CD14-positive monocyte (primary cell): ENCODE measurements at regions not wholly inside any gene's neighbourhood (a gene's known extent, or its start where the extent isn't known, plus 50 kb on each side); places are given as distances from the start of the nearest gene placed in this dataset.

Experiments used
- DNase-seq, 3 donors: peaks; one replicate each; pipeline ENCODE4 v3.0.0-alpha.2; 2011 to 2022
- H2AFZ ChIP-seq: 2 replicates; pipeline ENCODE4 v1.6.0; 2012; ENCODE audit warnings: mild to moderate bottlenecking, low read depth, low read length, inconsistent platforms; ENCODE audit not compliant: insufficient read depth, poor library complexity, severe bottlenecking
- H3K27ac ChIP-seq, 2 donors: 1 replicate in 1 of 2; 2 replicates in 1 of 2; pipeline ENCODE4 v1.5.1; 2012 to 2013; ENCODE audit warnings: low read length in 2 of 2, control low read depth in 1 of 2, inconsistent platforms in 1 of 2, low read depth in 1 of 2, mild to moderate bottlenecking in 1 of 2
- H3K27me3 ChIP-seq, 2 donors: one replicate each; pipeline versions ENCODE4 v1.6.0 to v1.6.1; 2011 to 2013; ENCODE audit warnings: low read length in 2 of 2; ENCODE audit not compliant: control insufficient read depth in 2 of 2, insufficient read depth in 2 of 2
- H3K36me3 ChIP-seq, 2 donors: replicated peaks in 1 of 2; 1 replicate in 1 of 2; 2 replicates in 1 of 2; pipeline versions ENCODE4 v1.5.1 to v1.6.1; 2012 to 2013; ENCODE audit warnings: low read length in 2 of 2, control low read depth in 1 of 2, inconsistent platforms in 1 of 2, mild to moderate bottlenecking in 1 of 2; ENCODE audit not compliant: insufficient read depth in 2 of 2, control insufficient read depth in 1 of 2
- H3K4me1 ChIP-seq, 2 donors: 1 replicate in 1 of 2; 2 replicates in 1 of 2; pipeline versions ENCODE4 v1.5.1 to v1.6.1; 2012 to 2013; ENCODE audit warnings: low read length in 2 of 2, control low read depth in 1 of 2, inconsistent platforms in 1 of 2, mild to moderate bottlenecking in 1 of 2, moderate library complexity in 1 of 2; ENCODE audit not compliant: insufficient read depth in 2 of 2, control insufficient read depth in 1 of 2
- H3K4me2 ChIP-seq: replicated peaks from 2 replicates; pipeline ENCODE3; 2012; ENCODE audit warnings: low read length, moderate library complexity, mild to moderate bottlenecking; ENCODE audit not compliant: poor library complexity, severe bottlenecking; ENCODE audit errors: extremely low read depth
- H3K4me3 ChIP-seq, 3 experiments: fragments of 200-600 bp in 1 of 3; sonication (generic) in 1 of 3; replicated peaks in 1 of 3; 1 replicate in 2 of 3; 2 replicates in 1 of 3; pipeline ENCODE4 v1.5.1; 2011 to 2013; ENCODE audit warnings: low read length in 3 of 3, mild to moderate bottlenecking in 3 of 3, control low read depth in 2 of 3, low read depth in 2 of 3, inconsistent platforms in 1 of 3, moderate library complexity in 1 of 3
- H3K79me2 ChIP-seq: 2 replicates; pipeline ENCODE4 v1.6.0; 2012; ENCODE audit warnings: mild to moderate bottlenecking, control low read depth, inconsistent platforms, low read length, moderate library complexity; ENCODE audit not compliant: insufficient read depth
- H3K9ac ChIP-seq: 2 replicates; pipeline ENCODE4 v1.6.0; 2017; ENCODE audit warnings: low read length, mild to moderate bottlenecking; ENCODE audit not compliant: insufficient read depth, poor library complexity, severe bottlenecking
- H3K9me3 ChIP-seq, 2 donors: replicated peaks in 1 of 2; 1 replicate in 1 of 2; 2 replicates in 1 of 2; pipeline versions ENCODE4 v1.5.1 to v1.6.1; 2012 to 2013; ENCODE audit warnings: low read length in 2 of 2, control low read depth in 1 of 2; ENCODE audit not compliant: control insufficient read depth in 1 of 2, insufficient read depth in 1 of 2
- H4K20me1 ChIP-seq: 2 replicates; pipeline ENCODE4 v1.6.0; 2012; ENCODE audit warnings: mild to moderate bottlenecking, low read length, control low read depth, moderate library complexity; ENCODE audit not compliant: insufficient read depth
- H3K27ac Mint-ChIP-seq, 7 donors: one replicate each; pipeline ENCODE4 v1.8.0; 2020; ENCODE audit warnings: mild to moderate bottlenecking in 7 of 7, mixed read lengths in 7 of 7, moderate library complexity in 6 of 7, inconsistent platforms in 2 of 7
- H3K27me3 Mint-ChIP-seq, 3 donors: one replicate each; pipeline ENCODE4 v1.8.0; 2021 to 2022; ENCODE audit warnings: low read depth in 3 of 3, mild to moderate bottlenecking in 3 of 3, mixed read lengths in 3 of 3, moderate library complexity in 3 of 3, inconsistent platforms in 1 of 3
- H3K36me3 Mint-ChIP-seq, 2 donors: one replicate each; pipeline ENCODE4 v1.8.0; 2020; ENCODE audit warnings: mixed read lengths in 2 of 2, inconsistent platforms in 1 of 2, mild to moderate bottlenecking in 1 of 2
- H3K4me1 Mint-ChIP-seq: one replicate; pipeline ENCODE4 v1.8.0; 2020; ENCODE audit warnings: mild to moderate bottlenecking, mixed read lengths
- H3K4me3 Mint-ChIP-seq, 2 donors: one replicate each; pipeline ENCODE4 v1.8.0; 2020; ENCODE audit warnings: mild to moderate bottlenecking in 2 of 2, mixed read lengths in 2 of 2, moderate library complexity in 1 of 2
- H3K9me3 Mint-ChIP-seq, 7 donors: one replicate each; pipeline ENCODE4 v1.8.0; 2020 to 2022; ENCODE audit warnings: mixed read lengths in 7 of 7, mild to moderate bottlenecking in 6 of 7, moderate library complexity in 6 of 7, inconsistent platforms in 2 of 7
- WGBS: methylation state at CpG from one replicate; pipeline ENCODE4 v1.1.5; 2013; ENCODE audit warnings: missing lambda C conversion rate; ENCODE audit not compliant: insufficient coverage; 5-methylcytosine and 5-hydroxymethylcytosine counted together
- intact Hi-C, 2 donors: fragments of 100-400 bp; cut with micrococcal nuclease; formaldehyde crosslinking; loops; one replicate each; pipeline versions ENCODE4 v1.15.0 to v1.15.1; 2023
- TF ChIP-seq, protein P1 (sequence below): fragments of 200-600 bp; IDR thresholded peaks from one replicate; pipeline ENCODE4 v1.8.0; 2022; ENCODE audit warnings: antibody characterized with exemption, mild to moderate bottlenecking

- Histone ChIP-seq H3K4me1 (no peaks in the 10 kb centered on the region), H3K27ac (no peak overlapping the region), H3K27me3 (no peaks in the 10 kb centered on the region), H2AFZ (no peak overlapping the region), H3K79me2 (no peaks in the 10 kb centered on the region), H3K9ac (no peak overlapping the region), H3K36me3 (no peaks in the 10 kb centered on the region), H3K4me3 (no peak overlapping the region), H3K9me3 (no peaks in the 10 kb centered on the region), H3K4me2 (no peak overlapping the region), H4K20me1 (no peaks in the 10 kb centered on the region)
- H3K27ac Mint-ChIP-seq, result no peak overlapping the region
- DNase-seq, result no peak
- TF ChIP-seq, protein P1, sequence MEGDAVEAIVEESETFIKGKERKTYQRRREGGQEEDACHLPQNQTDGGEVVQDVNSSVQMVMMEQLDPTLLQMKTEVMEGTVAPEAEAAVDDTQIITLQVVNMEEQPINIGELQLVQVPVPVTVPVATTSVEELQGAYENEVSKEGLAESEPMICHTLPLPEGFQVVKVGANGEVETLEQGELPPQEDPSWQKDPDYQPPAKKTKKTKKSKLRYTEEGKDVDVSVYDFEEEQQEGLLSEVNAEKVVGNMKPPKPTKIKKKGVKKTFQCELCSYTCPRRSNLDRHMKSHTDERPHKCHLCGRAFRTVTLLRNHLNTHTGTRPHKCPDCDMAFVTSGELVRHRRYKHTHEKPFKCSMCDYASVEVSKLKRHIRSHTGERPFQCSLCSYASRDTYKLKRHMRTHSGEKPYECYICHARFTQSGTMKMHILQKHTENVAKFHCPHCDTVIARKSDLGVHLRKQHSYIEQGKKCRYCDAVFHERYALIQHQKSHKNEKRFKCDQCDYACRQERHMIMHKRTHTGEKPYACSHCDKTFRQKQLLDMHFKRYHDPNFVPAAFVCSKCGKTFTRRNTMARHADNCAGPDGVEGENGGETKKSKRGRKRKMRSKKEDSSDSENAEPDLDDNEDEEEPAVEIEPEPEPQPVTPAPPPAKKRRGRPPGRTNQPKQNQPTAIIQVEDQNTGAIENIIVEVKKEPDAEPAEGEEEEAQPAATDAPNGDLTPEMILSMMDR, result no peak
- no peaks in the 10 kb centered on the region for H3K36me3 Mint-ChIP-seq
- H3K27me3 Mint-ChIP-seq, result no peaks in the 10 kb centered on the region
- intact Hi-C loops, result no loop called here
- no peak overlapping the region for H3K4me3 Mint-ChIP-seq
- H3K9me3 Mint-ChIP-seq, result peaks cover 0 to 3% (median 0%) of the 10 kb centered on the region in 7 donors
- no peaks in the 10 kb centered on the region for H3K4me1 Mint-ChIP-seq
Measured at GRCh38 chr2:51650769-51651168, 618.8 kb upstream of the NRXN1 start.

GRCh38 chr2:51649366-51649765, 617.4 kb upstream of the NRXN1 start:
- H3K4me3 Mint-ChIP-seq, result no peak overlapping the region
- no peaks in the 10 kb centered on the region for H3K4me1 Mint-ChIP-seq
- no peaks in the 10 kb centered on the region for H3K9me3 ChIP-seq
- no peaks in the 10 kb centered on the region for H3K4me1 ChIP-seq
- no peak overlapping the region for H3K9ac ChIP-seq
- no peak overlapping the region for H3K27ac ChIP-seq
- no peaks in the 10 kb centered on the region for H4K20me1 ChIP-seq
- no peaks in the 10 kb centered on the region for H3K36me3 ChIP-seq
- no peaks in the 10 kb centered on the region for H3K27me3 Mint-ChIP-seq
- TF ChIP-seq, protein P1, result no peak
- H3K9me3 Mint-ChIP-seq, result peaks cover 0 to 3% (median 0%) of the 10 kb centered on the region in 7 donors
- H3K4me2 ChIP-seq, result no peak overlapping the region
- H3K36me3 Mint-ChIP-seq, result no peaks in the 10 kb centered on the region
- WGBS, result no CpG with 5 or more reads among the region's 1 CpG
- DNase-seq, result no peak
- H3K79me2 ChIP-seq, result no peaks in the 10 kb centered on the region
- H3K27me3 ChIP-seq, result no peaks in the 10 kb centered on the region
- H2AFZ ChIP-seq, result no peak overlapping the region
- no peak overlapping the region for H3K27ac Mint-ChIP-seq
- intact Hi-C loops, result no loop called here
- H3K4me3 ChIP-seq, result no peak overlapping the region
